ENCODE measurements at regions not wholly inside any gene's neighbourhood (a gene's known extent, or its start where the extent isn't known, plus 50 kb on each side); places are given as distances from the start of the nearest gene placed in this dataset.

DNA sequence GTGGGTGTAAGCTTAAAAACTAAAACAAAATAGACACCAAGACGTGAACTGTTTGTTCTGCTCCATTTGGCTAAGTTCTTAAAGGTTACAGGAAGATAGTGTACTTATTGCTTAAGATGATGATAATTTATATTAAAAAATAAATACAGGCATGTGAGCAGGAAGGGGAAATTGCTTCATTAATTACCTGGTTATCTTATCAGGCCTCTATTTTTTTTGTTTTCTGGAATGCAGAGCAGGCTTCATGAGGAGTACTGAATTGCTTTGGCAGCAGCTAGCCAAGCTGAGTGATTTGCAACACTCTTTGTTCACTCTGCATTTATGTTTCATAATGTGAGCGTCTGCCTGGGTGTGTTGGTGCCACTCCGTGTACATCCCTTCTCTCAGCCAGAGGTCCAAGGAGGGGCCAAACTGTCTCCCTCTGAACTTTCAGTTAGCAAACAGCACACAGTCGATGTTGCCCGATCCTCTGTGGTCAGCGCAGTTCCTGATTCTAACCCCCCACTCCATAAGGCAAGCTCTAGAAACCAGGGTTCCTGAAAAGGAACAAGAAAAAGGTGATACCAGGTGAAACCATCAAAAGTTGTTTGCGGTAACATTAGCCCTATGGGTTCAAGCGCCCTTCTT is 348.2 kb downstream of the SPRY1 start:
- H3K4me3 ChIP-seq (ENCODE audit: low read depth, low read length): no peak overlapping the region
- peak; percentile 13 for DNase-seq (ENCODE audit: low read depth)
- TF ChIP-seq CTCF (IDR thresholded peaks at IDR 0.05; ENCODE audit: insufficient read depth, low read depth, low read length, missing control alignments): no peak

DNA sequence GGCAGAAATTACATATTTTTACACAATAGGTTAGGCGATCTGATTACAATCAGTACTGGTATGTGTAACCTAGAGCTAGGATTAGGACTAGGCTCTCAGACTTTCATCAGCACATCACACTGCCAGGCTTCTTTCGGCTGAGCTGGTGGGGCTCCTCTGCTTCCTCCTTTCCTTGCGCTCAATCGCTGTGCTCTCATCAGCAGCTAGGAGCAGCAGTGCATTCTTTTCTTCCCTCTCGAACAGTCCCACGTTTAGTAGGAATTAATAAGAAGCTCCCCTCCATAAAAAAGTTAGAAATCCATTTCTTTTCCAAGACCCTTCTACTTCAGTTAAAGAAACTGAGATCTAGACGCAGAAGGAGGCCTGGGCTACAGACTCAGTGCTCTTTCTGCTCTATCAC is 350.4 kb downstream of the SPRY1 start:
- no peak for DNase-seq (ENCODE audit: low read depth)
- TF ChIP-seq CTCF (IDR thresholded peaks at IDR 0.05; ENCODE audit: insufficient read depth, low read depth, low read length, missing control alignments): no peak

GRCh38 chr4:123748806-123749205 is 352.2 kb downstream of the SPRY1 start:
- no peak overlapping the region for H3K4me3 ChIP-seq (ENCODE audit: low read depth, low read length)
- no peak for DNase-seq (ENCODE audit: low read depth)
- TF ChIP-seq CTCF (IDR thresholded peaks at IDR 0.05; ENCODE audit: insufficient read depth, low read depth, low read length, missing control alignments): no peak

More for the DNA sequence above, 350.4 kb downstream of the SPRY1 start:
- no peak overlapping the region for H3K4me3 ChIP-seq (ENCODE audit: low read depth, low read length)

GRCh38 chr4:123749383-123749782 is 352.8 kb downstream of the SPRY1 start:
- H3K4me3 ChIP-seq (ENCODE audit: low read depth, low read length): no peak overlapping the region
- no peak for TF ChIP-seq CTCF (IDR thresholded peaks at IDR 0.05; ENCODE audit: insufficient read depth, low read depth, low read length, missing control alignments)
- DNase-seq (ENCODE audit: low read depth): no peak

DNA sequence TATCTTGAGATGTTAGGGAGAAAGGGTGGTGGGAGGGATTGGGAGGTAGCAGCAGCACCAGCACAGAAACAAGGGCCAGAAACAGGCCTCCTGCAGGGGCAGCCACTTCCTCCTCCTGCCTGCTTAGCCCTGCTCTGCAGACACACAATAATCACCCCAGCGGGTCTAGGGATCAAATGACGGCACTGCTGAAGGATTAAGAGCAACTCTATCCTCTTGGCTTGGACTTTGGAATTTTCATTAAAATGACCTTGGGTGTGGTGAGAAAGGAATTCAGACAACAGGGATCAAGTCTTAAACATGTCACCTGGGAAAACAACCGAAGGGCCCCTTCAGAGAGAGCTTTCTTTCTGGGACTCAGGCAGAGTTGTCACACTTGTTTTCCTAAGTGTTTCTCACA is 353.4 kb downstream of the SPRY1 start:
- DNase-seq (ENCODE audit: low read depth): no peak
- H3K4me3 ChIP-seq (ENCODE audit: low read depth, low read length): no peak overlapping the region
- TF ChIP-seq CTCF (IDR thresholded peaks at IDR 0.05; ENCODE audit: insufficient read depth, low read depth, low read length, missing control alignments): no peak

DNA sequence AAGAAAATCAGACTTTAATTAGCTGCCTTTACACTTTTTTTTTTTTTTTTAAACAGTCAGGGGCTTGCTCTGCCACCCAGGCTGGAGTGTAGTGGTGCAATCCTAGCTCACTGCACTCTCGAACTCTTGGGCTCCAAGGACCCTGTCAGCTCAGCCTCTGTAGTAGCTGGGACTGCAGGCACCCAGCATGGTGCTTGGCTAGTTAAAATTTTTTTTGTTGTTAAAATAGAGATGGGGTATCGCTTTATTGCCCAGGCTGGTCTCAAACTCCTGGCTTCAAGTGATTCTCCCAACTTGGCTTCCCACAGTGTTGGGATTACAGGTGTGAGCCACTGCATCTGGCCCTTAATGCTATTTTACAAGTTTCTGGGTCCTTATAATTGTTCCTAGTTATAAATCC is 359.1 kb downstream of the SPRY1 start:
- no peak overlapping the region for H3K4me3 ChIP-seq (ENCODE audit: low read depth, low read length)
- TF ChIP-seq CTCF (IDR thresholded peaks at IDR 0.05; ENCODE audit: insufficient read depth, low read depth, low read length, missing control alignments): no peak
- no peak for DNase-seq (ENCODE audit: low read depth)

DNA sequence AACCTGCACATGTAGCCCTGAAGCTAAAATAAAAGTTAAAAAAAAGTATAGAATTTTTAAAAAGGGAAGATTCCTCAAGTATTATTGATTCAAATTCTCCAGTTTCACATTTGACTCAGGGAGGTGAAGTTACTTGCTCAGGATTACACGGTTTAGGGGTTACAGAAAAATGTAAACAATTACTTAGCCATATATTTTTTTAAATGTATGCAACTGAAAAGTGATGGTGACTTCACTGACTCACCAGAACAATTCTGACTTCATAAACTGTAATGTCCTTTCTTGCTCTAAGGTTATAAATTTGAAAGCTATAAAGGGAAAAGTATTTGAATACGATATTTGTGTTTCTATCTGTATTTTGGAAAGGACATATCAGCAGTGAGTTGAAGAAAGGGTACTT is 371.2 kb downstream of the SPRY1 start:
- DNase-seq (ENCODE audit: low read depth): no peak
- H3K4me3 ChIP-seq (ENCODE audit: low read depth, low read length): no peak overlapping the region
- no peak for TF ChIP-seq CTCF (IDR thresholded peaks at IDR 0.05; ENCODE audit: insufficient read depth, low read depth, low read length, missing control alignments)

Data from GM12865 (cell line).